ENCODE measurements at regions not wholly inside any gene's neighbourhood (a gene's known extent, or its start where the extent isn't known, plus 50 kb on each side); places are given as distances from the start of the nearest gene placed in this dataset.

GRCh38 chrX:94361241-94361640 is 687.2 kb downstream of the FAM133A start:
- DNase-seq: no peak

GRCh38 chrX:94365736-94366135 is 691.7 kb downstream of the FAM133A start:
- DNase-seq: no peak

GRCh38 chrX:94366616-94367015 is 692.6 kb downstream of the FAM133A start:
- no peak for DNase-seq

- no peak for DNase-seq
Observed at GRCh38 chrX:94389044-94389443, 715.0 kb downstream of the FAM133A start.

- DNase-seq: peak; percentile 2
Observed at GRCh38 chrX:94400488-94400887, 726.5 kb downstream of the FAM133A start.

- no peak for DNase-seq
Observed at GRCh38 chrX:94401426-94401825, 727.4 kb downstream of the FAM133A start.

- DNase-seq: no peak
Observed at GRCh38 chrX:94414746-94415145, 740.7 kb downstream of the FAM133A start.

- DNase-seq: no peak
Observed at GRCh38 chrX:94418065-94418464, 744.1 kb downstream of the FAM133A start.

- no peak for DNase-seq
Observed at GRCh38 chrX:94424456-94424855, 750.5 kb downstream of the FAM133A start.

GRCh38 chrX:94430091-94430490 is 756.1 kb downstream of the FAM133A start:
- DNase-seq: no peak

- no peak for DNase-seq
Observed at GRCh38 chrX:94435799-94436198, 761.8 kb downstream of the FAM133A start.

- DNase-seq: no peak
Observed at GRCh38 chrX:94454159-94454558, 780.2 kb downstream of the FAM133A start.

- no peak for DNase-seq
Observed at GRCh38 chrX:94454606-94455005, 780.6 kb downstream of the FAM133A start.

- no peak for DNase-seq
Observed at GRCh38 chrX:94455782-94456181, 781.8 kb downstream of the FAM133A start.

GRCh38 chrX:94492541-94492940 is 818.5 kb downstream of the FAM133A start:
- DNase-seq: no peak

GRCh38 chrX:94493405-94493804 is 819.4 kb downstream of the FAM133A start:
- no peak for DNase-seq

- no peak for DNase-seq
Observed at GRCh38 chrX:94511564-94511963, 837.6 kb downstream of the FAM133A start.

GRCh38 chrX:94515009-94515408 is 841.0 kb downstream of the FAM133A start:
- DNase-seq: no peak

GRCh38 chrX:94524867-94525266 is 850.9 kb downstream of the FAM133A start:
- DNase-seq: peak; percentile 13

GRCh38 chrX:94545722-94546121 is 871.7 kb downstream of the FAM133A start:
- DNase-seq: no peak

GRCh38 chrX:94551831-94552230 is 877.8 kb downstream of the FAM133A start:
- no peak for DNase-seq

- no peak for DNase-seq
Observed at GRCh38 chrX:94560930-94561329, 886.9 kb downstream of the FAM133A start.

GRCh38 chrX:94576367-94577004 is 902.5 kb downstream of the FAM133A start:
- no peak for DNase-seq

GRCh38 chrX:94600077-94600476 is 926.1 kb downstream of the FAM133A start:
- no peak for DNase-seq

GRCh38 chrX:94612140-94612539 is 938.1 kb downstream of the FAM133A start:
- DNase-seq: no peak

All from activated CD4-positive, alpha-beta T cell treated with anti-CD3 and anti-CD28 coated beads, Interleukin-10, Interleukin-2, amounts not matched to agents 100 ng/mL and 50 ng/mL, durations not matched to agents 16 hours and 8 hours (primary cell).